Stomach (tissue), 8 donors: ENCODE measurements at regions not wholly inside any gene's neighbourhood (a gene's known extent, or its start where the extent isn't known, plus 50 kb on each side); places are given as distances from the start of the nearest gene placed in this dataset.
A peak's percentile ranks its signal among the peaks of the same experiment; 100 is the strongest.

Source experiments
- DNase-seq, 2 donors: peaks; one replicate each; pipeline versions ENCODE4 v3.0.0 to v3.0.0-alpha.2; 2013 to 2019
- H3K27ac ChIP-seq, 5 donors: fragments of 200-600 bp in 4 of 5; sonication (generic) in 4 of 5; one replicate each; pipeline ENCODE4 v1.5.1; 2013 to 2019; ENCODE audit warnings: mild to moderate bottlenecking in 1 of 5, moderate library complexity in 1 of 5
- H3K27me3 ChIP-seq, 3 donors: fragments of 200-600 bp; sonication (generic); one replicate each; pipeline ENCODE4 v1.5.1; 2017 to 2019; ENCODE audit warnings: mixed run types in 1 of 3
- H3K36me3 ChIP-seq, 4 donors: fragments of 200-600 bp; sonication (generic); 1 replicate in 3 of 4; 2 replicates in 1 of 4; pipeline ENCODE4 v1.5.1; 2016 to 2019
- H3K4me1 ChIP-seq, 4 donors: fragments of 200-600 bp; sonication (generic); one replicate each; pipeline ENCODE4 v1.5.1; 2016 to 2019
- H3K4me3 ChIP-seq, 4 donors: fragments of 200-600 bp; sonication (generic) in 3 of 4; one replicate each; pipeline ENCODE4 v1.5.1; 2016 to 2019; ENCODE audit warnings: mild to moderate bottlenecking in 1 of 4
- H3K9me3 ChIP-seq, 4 donors: fragments of 200-600 bp; sonication (generic); one replicate each; pipeline ENCODE4 v1.5.1; 2016 to 2019
- EP300 ChIP-seq: sonication (generic); formaldehyde crosslinking; IDR thresholded peaks from one replicate; pipeline ENCODE4 v1.6.1; 2017; ENCODE audit warnings: antibody characterized with exemption
- POLR2A ChIP-seq, 4 donors: fragments of 450-650 bp; IDR thresholded peaks; one replicate each; pipeline ENCODE4 v1.6.1; 2016; ENCODE audit warnings: antibody characterized with exemption in 4 of 4, control low read depth in 2 of 4, mild to moderate bottlenecking in 1 of 4, moderate library complexity in 1 of 4
- POLR2AphosphoS5 ChIP-seq, 3 donors: sonication (generic); formaldehyde crosslinking; IDR thresholded peaks; one replicate each; pipeline ENCODE4 v1.6.1; 2016; ENCODE audit warnings: antibody characterized with exemption in 3 of 3
- WGBS, 5 donors: extraction: QIAGEN DNeasy Blood & Tissue Kit in 3 of 5; methylation state at CpG; one replicate each; pipeline versions ENCODE4 v1.1.5 to v1.1.7; 2013 to 2018; 5-methylcytosine and 5-hydroxymethylcytosine counted together
- intact Hi-C: fragments of 100-400 bp; cut with DNase I; formaldehyde crosslinking; loops from one replicate; pipeline ENCODE4 v1.15.1; 2023; ENCODE audit warnings: low total_unique reads
- TF ChIP-seq, protein P1 (sequence below), 7 experiments: fragments of 450-650 bp in 4 of 7; fragments of 200-600 bp in 3 of 7; sonication (generic) in 3 of 7; IDR thresholded peaks; one replicate each; pipeline ENCODE4 v1.5.1; 2016 to 2019; ENCODE audit warnings: antibody characterized with exemption in 7 of 7, control low read depth in 2 of 7, mild to moderate bottlenecking in 1 of 7
- donor health status: healthy with polysubstance abuse.
- donor health status: Bipolar disorder and iron deficiency.
- donor health status: healthy.

DNA sequence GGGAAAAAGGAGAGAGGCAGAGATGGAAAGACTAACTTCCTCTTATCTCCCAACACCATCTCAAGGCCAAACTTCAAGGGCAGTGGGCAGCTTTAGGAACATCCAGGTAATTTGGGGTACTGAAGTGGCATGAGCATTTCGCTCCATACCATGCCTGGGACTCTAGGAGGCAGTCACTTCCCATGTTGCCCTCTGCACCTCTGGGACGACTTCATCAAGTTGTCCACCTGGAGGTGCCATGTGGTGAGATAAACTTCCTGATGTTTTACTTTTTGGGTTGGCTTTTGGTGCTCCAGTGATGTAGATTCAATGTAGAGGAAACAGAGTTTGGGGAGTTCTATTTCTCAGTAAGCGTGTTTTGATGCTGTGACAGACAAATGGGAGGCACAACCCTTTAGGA lies 56.3 kb upstream of the UPP2 start:
- Histone ChIP-seq H3K36me3 (no peaks in the 10 kb centered on the region), H3K4me1 (no peaks in the 10 kb centered on the region), H3K9me3 (no peaks in the 10 kb centered on the region), H3K27me3 (no peaks in the 10 kb centered on the region), H3K27ac (no peak overlapping the region), H3K4me3 (no peak overlapping the region)
- peak in 1 of 2 donors; percentile 28 for DNase-seq
- 75 to 83% (median 78%) methylated on average over 3 of the region's 3 CpGs for WGBS, 5 donors
- TF ChIP-seq, protein P1, sequence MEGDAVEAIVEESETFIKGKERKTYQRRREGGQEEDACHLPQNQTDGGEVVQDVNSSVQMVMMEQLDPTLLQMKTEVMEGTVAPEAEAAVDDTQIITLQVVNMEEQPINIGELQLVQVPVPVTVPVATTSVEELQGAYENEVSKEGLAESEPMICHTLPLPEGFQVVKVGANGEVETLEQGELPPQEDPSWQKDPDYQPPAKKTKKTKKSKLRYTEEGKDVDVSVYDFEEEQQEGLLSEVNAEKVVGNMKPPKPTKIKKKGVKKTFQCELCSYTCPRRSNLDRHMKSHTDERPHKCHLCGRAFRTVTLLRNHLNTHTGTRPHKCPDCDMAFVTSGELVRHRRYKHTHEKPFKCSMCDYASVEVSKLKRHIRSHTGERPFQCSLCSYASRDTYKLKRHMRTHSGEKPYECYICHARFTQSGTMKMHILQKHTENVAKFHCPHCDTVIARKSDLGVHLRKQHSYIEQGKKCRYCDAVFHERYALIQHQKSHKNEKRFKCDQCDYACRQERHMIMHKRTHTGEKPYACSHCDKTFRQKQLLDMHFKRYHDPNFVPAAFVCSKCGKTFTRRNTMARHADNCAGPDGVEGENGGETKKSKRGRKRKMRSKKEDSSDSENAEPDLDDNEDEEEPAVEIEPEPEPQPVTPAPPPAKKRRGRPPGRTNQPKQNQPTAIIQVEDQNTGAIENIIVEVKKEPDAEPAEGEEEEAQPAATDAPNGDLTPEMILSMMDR (IDR thresholded peaks at IDR 0.05) = peak in 3 of 7 experiments; percentile 17 to 35 (median 30)
- no peak for TF ChIP-seq POLR2AphosphoS5 (IDR thresholded peaks at IDR 0.05)
- no peak for TF ChIP-seq POLR2A (IDR thresholded peaks at IDR 0.05)
- no peak for TF ChIP-seq EP300
- intact Hi-C loops = no loop called here

- intact Hi-C loops = no loop called here
- WGBS, 5 donors = 77 to 86% (median 83%) methylated on average over 5 of the region's 5 CpGs
- no peak overlapping the region for H3K4me3 ChIP-seq
- TF ChIP-seq POLR2A (IDR thresholded peaks at IDR 0.05) (no peak), POLR2AphosphoS5 (IDR thresholded peaks at IDR 0.05) (no peak), EP300 (no peak)
- TF ChIP-seq, protein P1 (IDR thresholded peaks at IDR 0.05) = no peak
- DNase-seq = no peak
- no peak overlapping the region for H3K27ac ChIP-seq
- no peaks in the 10 kb centered on the region for H3K36me3 ChIP-seq
- H3K4me1 ChIP-seq = no peaks in the 10 kb centered on the region
- H3K9me3 ChIP-seq = no peaks in the 10 kb centered on the region
- no peaks in the 10 kb centered on the region for H3K27me3 ChIP-seq
These were observed 58.3 kb upstream of the UPP2 start for GRCh38 chr2:158043181-158043948.

GRCh38 chr2:158042666-158043065 lies 59.0 kb upstream of the UPP2 start:
- TF ChIP-seq, protein P1 (IDR thresholded peaks at IDR 0.05) = no peak
- TF ChIP-seq EP300 (no peak), POLR2AphosphoS5 (IDR thresholded peaks at IDR 0.05) (no peak), POLR2A (IDR thresholded peaks at IDR 0.05) (no peak)
- no peaks in the 10 kb centered on the region for H3K36me3 ChIP-seq
- no peaks in the 10 kb centered on the region for H3K4me1 ChIP-seq
- intact Hi-C loops = no loop called here
- H3K9me3 ChIP-seq = no peaks in the 10 kb centered on the region
- H3K4me3 ChIP-seq = no peak overlapping the region
- no peak for DNase-seq
- H3K27ac ChIP-seq = no peak overlapping the region
- H3K27me3 ChIP-seq = no peaks in the 10 kb centered on the region
- WGBS, 5 donors = 72 to 85% (median 81%) methylated on average over 5 to 6 of the region's 6 CpGs

DNA sequence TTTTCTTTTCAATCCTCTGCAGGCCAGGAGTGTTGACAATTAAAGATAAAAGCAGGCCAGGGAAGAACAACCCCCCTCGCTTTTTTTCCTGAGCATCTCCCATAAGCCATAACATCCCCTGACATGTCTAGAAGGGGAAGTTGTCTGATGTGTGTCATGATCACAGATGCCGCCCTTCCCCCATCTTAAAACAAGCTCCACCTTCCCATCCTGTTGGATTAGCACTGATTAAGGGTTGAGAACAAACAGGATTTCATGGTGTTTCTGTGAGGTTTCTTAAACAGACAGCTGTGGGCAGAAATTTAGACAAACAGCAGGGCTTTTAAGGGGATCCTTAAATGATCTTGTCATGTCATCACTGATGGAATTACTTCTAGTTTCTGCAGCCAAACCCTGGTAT lies 59.4 kb upstream of the UPP2 start:
- WGBS, 5 donors = 56 to 83% (median 74%) methylated on average over 2 of the region's 2 CpGs

More for the DNA sequence above, 59.4 kb upstream of the UPP2 start:
- H3K4me3 ChIP-seq = no peak overlapping the region
- DNase-seq = peak in 1 of 2 donors; percentile 41
- H3K4me1 ChIP-seq = no peaks in the 10 kb centered on the region
- TF ChIP-seq POLR2AphosphoS5 (IDR thresholded peaks at IDR 0.05) = no peak
- TF ChIP-seq POLR2A (IDR thresholded peaks at IDR 0.05) = no peak
- TF ChIP-seq, protein P1 (IDR thresholded peaks at IDR 0.05) = no peak
- TF ChIP-seq EP300 = no peak
- H3K27ac ChIP-seq = no peak overlapping the region
- intact Hi-C loops = no loop called here
- no peaks in the 10 kb centered on the region for H3K9me3 ChIP-seq
- no peaks in the 10 kb centered on the region for H3K27me3 ChIP-seq
- H3K36me3 ChIP-seq = no peaks in the 10 kb centered on the region
